GM19328 (cell line): ENCODE measurements at regions not wholly inside any gene's neighbourhood (a gene's known extent, or its start where the extent isn't known, plus 50 kb on each side); places are given as distances from the start of the nearest gene placed in this dataset.
A peak's percentile ranks its signal among the peaks of the same experiment; 100 is the strongest.

Experiments
- ATAC-seq: cut with Tn5 transposase; IDR thresholded peaks from one replicate; pipeline ENCODE4 v1.9.1; 2021; ENCODE audit warnings: mild to moderate bottlenecking, moderate library complexity; ENCODE audit not compliant: unreplicated experiment

- ATAC-seq, result no peak
Observed at GRCh38 chr9:115169003-115169402, 51.0 kb upstream of the TNC start.

- ATAC-seq, result no peak
Observed at GRCh38 chr9:115170358-115171073, 52.6 kb upstream of the TNC start.

- ATAC-seq, result no peak
Observed at GRCh38 chr9:115171921-115172388, 54.0 kb upstream of the TNC start.

- no peak for ATAC-seq
Observed at GRCh38 chr9:115182264-115182663, 64.3 kb upstream of the TNC start.

- no peak for ATAC-seq
Observed at GRCh38 chr9:115183436-115183835, 65.5 kb upstream of the TNC start.

- ATAC-seq, result no peak
Observed at GRCh38 chr9:115189686-115190085, 71.7 kb upstream of the TNC start.

GRCh38 chr9:115191667-115192066, 73.7 kb upstream of the TNC start:
- ATAC-seq, result no peak

- ATAC-seq, result no peak
Observed at GRCh38 chr9:115192280-115192679, 74.3 kb upstream of the TNC start.

GRCh38 chr9:115192835-115193525, 75.0 kb upstream of the TNC start:
- peak; percentile 58 for ATAC-seq

- no peak for ATAC-seq
Observed at GRCh38 chr9:115193777-115194176, 75.8 kb upstream of the TNC start.

GRCh38 chr9:115194216-115194615, 76.3 kb upstream of the TNC start:
- no peak for ATAC-seq

GRCh38 chr9:115195912-115196311, 78.0 kb upstream of the TNC start:
- ATAC-seq, result no peak

GRCh38 chr9:115196919-115197318, 79.0 kb upstream of the TNC start:
- no peak for ATAC-seq

- ATAC-seq, result no peak
Observed at GRCh38 chr9:115198001-115198400, 80.0 kb upstream of the TNC start.

GRCh38 chr9:115200711-115201505, 83.0 kb upstream of the TNC start:
- ATAC-seq, result no peak

GRCh38 chr9:115202181-115202580, 84.2 kb upstream of the TNC start:
- ATAC-seq, result no peak

GRCh38 chr9:115202960-115203751, 85.2 kb upstream of the TNC start:
- no peak for ATAC-seq

GRCh38 chr9:115204904-115205453, 87.0 kb upstream of the TNC start:
- ATAC-seq, result peak; percentile 39

- no peak for ATAC-seq
Observed at GRCh38 chr9:115207003-115207836, 89.3 kb upstream of the TNC start.

GRCh38 chr9:115208501-115208900, 90.5 kb upstream of the TNC start:
- no peak for ATAC-seq
